ENCODE measurements at regions not wholly inside any gene's neighbourhood (a gene's known extent, or its start where the extent isn't known, plus 50 kb on each side); places are given as distances from the start of the nearest gene placed in this dataset.

- TF ChIP-seq CHD7 (IDR thresholded peaks at IDR 0.05; ENCODE audit: insufficient replicate concordance, low read length), result no peak
- no peak for TF ChIP-seq NANOG (IDR thresholded peaks at IDR 0.05; ENCODE audit: insufficient read depth, low read depth, low read length, poor library complexity, severe bottlenecking)
- TF ChIP-seq POLR2AphosphoS5 (IDR thresholded peaks at IDR 0.05; ENCODE audit: low read depth, low read length), result no peak
These were observed 146.6 kb upstream of the WNT4 start (continued) for GRCh38 chr1:22289307-22289995.

All from H1 (cell line).